Uterus (tissue), 2 donors: ENCODE measurements at regions not wholly inside any gene's neighbourhood (a gene's known extent, or its start where the extent isn't known, plus 50 kb on each side); places are given as distances from the start of the nearest gene placed in this dataset.

Source experiments
- CTCF ChIP-seq, 4 experiments: fragments of 200-600 bp in 2 of 4; fragments of 450-650 bp in 2 of 4; sonication (generic) in 2 of 4; IDR thresholded peaks; one replicate each; pipeline ENCODE4 v1.5.1; 2016 to 2019; ENCODE audit warnings: antibody characterized with exemption in 4 of 4, mild to moderate bottlenecking in 2 of 4, moderate library complexity in 1 of 4
- POLR2A ChIP-seq, 2 donors: fragments of 450-650 bp; IDR thresholded peaks; one replicate each; pipeline ENCODE4 v1.6.1; 2016; ENCODE audit warnings: antibody characterized with exemption in 2 of 2, mild to moderate bottlenecking in 1 of 2, moderate library complexity in 1 of 2

- TF ChIP-seq CTCF (IDR thresholded peaks at IDR 0.05) (no peak), POLR2A (IDR thresholded peaks at IDR 0.05) (no peak)
These were observed 85.3 kb downstream of the CYP26B1 start for GRCh38 chr2:72062336-72062735.
